Neuronal stem cell (in vitro differentiated cells): ENCODE measurements at regions not wholly inside any gene's neighbourhood (a gene's known extent, or its start where the extent isn't known, plus 50 kb on each side); places are given as distances from the start of the nearest gene placed in this dataset.

Experiments
- DNase-seq: peaks from one replicate; pipeline ENCODE4 v3.0.0-alpha.2; 2013; ENCODE audit warnings: low spot score
- H2AFZ ChIP-seq: one replicate; pipeline ENCODE4 v1.6.1; 2013; ENCODE audit warnings: mild to moderate bottlenecking, low read length, inconsistent platforms
- H2AK5ac ChIP-seq: 2 replicates; pipeline ENCODE4 v1.6.1; 2013; ENCODE audit warnings: low read depth, mild to moderate bottlenecking, inconsistent platforms, low read length, moderate library complexity, mixed read lengths
- H2BK120ac ChIP-seq: 2 replicates; pipeline ENCODE4 v1.6.1; 2013; ENCODE audit warnings: low read depth, mild to moderate bottlenecking, inconsistent platforms, low read length, moderate library complexity, mixed read lengths
- H2BK12ac ChIP-seq: one replicate; pipeline ENCODE4 v1.6.1; 2013; ENCODE audit warnings: low read length, inconsistent platforms
- H2BK15ac ChIP-seq: 2 replicates; pipeline ENCODE4 v1.6.1; 2013; ENCODE audit warnings: mild to moderate bottlenecking, low read length, inconsistent platforms, mixed read lengths
- H2BK5ac ChIP-seq: one replicate; pipeline ENCODE4 v1.6.1; 2013; ENCODE audit warnings: inconsistent platforms, mild to moderate bottlenecking, low read length, moderate library complexity
- H3K14ac ChIP-seq: one replicate; pipeline ENCODE4 v1.6.1; 2013; ENCODE audit warnings: low read length, inconsistent platforms
- H3K18ac ChIP-seq: 2 replicates; pipeline ENCODE4 v1.6.1; 2013; ENCODE audit warnings: low read length, inconsistent platforms
- H3K23ac ChIP-seq: 2 replicates; pipeline ENCODE4 v1.6.1; 2013; ENCODE audit warnings: low read depth, mild to moderate bottlenecking, mixed read lengths, low read length, inconsistent platforms; ENCODE audit not compliant: poor library complexity
- H3K27ac ChIP-seq: replicated peaks from 3 replicates; pipeline ENCODE4 v1.5.1; 2013; ENCODE audit warnings: low read length, inconsistent platforms
- H3K27me3 ChIP-seq, 3 experiments: 2 replicates each; pipeline ENCODE4 v1.6.1; 2013; ENCODE audit warnings: low read length in 3 of 3, mild to moderate bottlenecking in 2 of 3, inconsistent platforms in 1 of 3, low read depth in 1 of 3, mixed read lengths in 1 of 3, moderate library complexity in 1 of 3; ENCODE audit not compliant: control insufficient read depth in 3 of 3, insufficient read depth in 3 of 3
- H3K36me3 ChIP-seq, 2 donors: replicated peaks in 1 of 2; 2 replicates each; pipeline ENCODE4 v1.6.1; 2013; ENCODE audit warnings: low read length in 2 of 2; ENCODE audit not compliant: control insufficient read depth in 2 of 2, insufficient read depth in 2 of 2
- H3K4ac ChIP-seq: 2 replicates; pipeline ENCODE4 v1.6.1; 2013; ENCODE audit warnings: inconsistent platforms, mild to moderate bottlenecking, low read length, moderate library complexity
- H3K4me1 ChIP-seq, 2 donors: 1 replicate in 1 of 2; 2 replicates in 1 of 2; pipeline ENCODE4 v1.6.1; 2013; ENCODE audit warnings: low read length in 2 of 2, low read depth in 1 of 2; ENCODE audit not compliant: control insufficient read depth in 2 of 2, insufficient read depth in 1 of 2
- H3K4me2 ChIP-seq: one replicate; pipeline ENCODE4 v1.6.1; 2013; ENCODE audit warnings: mild to moderate bottlenecking, low read length, inconsistent platforms; ENCODE audit not compliant: insufficient read depth, poor library complexity, severe bottlenecking
- H3K4me3 ChIP-seq, 2 donors: 2 replicates each; pipeline ENCODE4 v1.5.1; 2013; ENCODE audit warnings: low read length in 2 of 2, mild to moderate bottlenecking in 2 of 2, inconsistent platforms in 1 of 2, moderate library complexity in 1 of 2
- H3K79me1 ChIP-seq: one replicate; pipeline ENCODE4 v1.6.1; 2013; ENCODE audit warnings: low read depth, mild to moderate bottlenecking, inconsistent platforms, low read length, moderate library complexity
- H3K9ac ChIP-seq: one replicate; pipeline ENCODE4 v1.6.1; 2013; ENCODE audit warnings: mild to moderate bottlenecking, low read depth, low read length, inconsistent platforms; ENCODE audit not compliant: poor library complexity
- H3K9me3 ChIP-seq, 2 donors: replicated peaks in 1 of 2; 2 replicates each; pipeline versions ENCODE3 to v1.6.1; 2013; ENCODE audit warnings: low read length in 2 of 2, mild to moderate bottlenecking in 2 of 2, inconsistent platforms in 1 of 2, low read depth in 1 of 2, mixed read lengths in 1 of 2, moderate library complexity in 1 of 2; ENCODE audit not compliant: control insufficient read depth in 2 of 2, insufficient read depth in 1 of 2
- H4K8ac ChIP-seq: one replicate; pipeline ENCODE4 v1.6.1; 2013; ENCODE audit warnings: low read depth, mild to moderate bottlenecking, inconsistent platforms, low read length, moderate library complexity
- H4K91ac ChIP-seq: one replicate; pipeline ENCODE4 v1.6.1; 2013; ENCODE audit warnings: low read length, low read depth, mild to moderate bottlenecking, inconsistent platforms; ENCODE audit not compliant: poor library complexity
- WGBS, 2 donors: extraction: QIAGEN DNeasy Blood & Tissue Kit; methylation state at CpG; one replicate each; pipeline ENCODE4 v1.1.7; 2013; ENCODE audit warnings: missing lambda C conversion rate in 2 of 2, mixed read lengths in 1 of 2; ENCODE audit not compliant: insufficient read length in 2 of 2, insufficient replicate concordance in 1 of 2; ENCODE audit errors: extremely low coverage in 2 of 2; 5-methylcytosine and 5-hydroxymethylcytosine counted together

- H3K79me1 ChIP-seq, result no peaks in the 10 kb centered on the region
- H3K14ac ChIP-seq, result no peak overlapping the region
- no peaks in the 10 kb centered on the region for H3K27me3 ChIP-seq
- no peak overlapping the region for H3K4ac ChIP-seq
- no peak overlapping the region for H4K8ac ChIP-seq
- no peak overlapping the region for H2BK12ac ChIP-seq
- no peak for DNase-seq
- no peak overlapping the region for H3K18ac ChIP-seq
- no peak overlapping the region for H3K27ac ChIP-seq
- H3K9ac ChIP-seq, result no peak overlapping the region
- no peak overlapping the region for H2AFZ ChIP-seq
- no peak overlapping the region for H2AK5ac ChIP-seq
- no peak overlapping the region for H3K23ac ChIP-seq
- H2BK120ac ChIP-seq, result no peak overlapping the region
- no peak overlapping the region for H2BK5ac ChIP-seq
- H3K9me3 ChIP-seq, result no peaks in the 10 kb centered on the region
- no peaks in the 10 kb centered on the region for H3K36me3 ChIP-seq
- no CpG with 5 or more reads among the region's 1 CpG for WGBS, 2 donors
- no peak overlapping the region for H4K91ac ChIP-seq
- H3K4me2 ChIP-seq, result no peak overlapping the region
- no peaks in the 10 kb centered on the region for H3K4me1 ChIP-seq
- H2BK15ac ChIP-seq, result no peak overlapping the region
- no peak overlapping the region for H3K4me3 ChIP-seq
Observed at GRCh38 chr13:76350399-76350798, 535.8 kb downstream of the KCTD12 start.

- no peaks in the 10 kb centered on the region for H3K27me3 ChIP-seq
- no peaks in the 10 kb centered on the region for H3K9me3 ChIP-seq
- no peak overlapping the region for H3K23ac ChIP-seq
- no peak overlapping the region for H3K18ac ChIP-seq
- no peak overlapping the region for H4K8ac ChIP-seq
- no peak overlapping the region for H3K14ac ChIP-seq
- no peak for DNase-seq
- no peak overlapping the region for H3K4me3 ChIP-seq
- no peak overlapping the region for H4K91ac ChIP-seq
- H3K4me2 ChIP-seq, result no peak overlapping the region
- H3K9ac ChIP-seq, result no peak overlapping the region
- H2BK5ac ChIP-seq, result no peak overlapping the region
- no peak overlapping the region for H2BK120ac ChIP-seq
- no peaks in the 10 kb centered on the region for H3K79me1 ChIP-seq
- no peak overlapping the region for H2AK5ac ChIP-seq
- H3K4me1 ChIP-seq, result no peaks in the 10 kb centered on the region
- H3K4ac ChIP-seq, result no peak overlapping the region
- no peak overlapping the region for H3K27ac ChIP-seq
- H2BK12ac ChIP-seq, result no peak overlapping the region
- no CpG with 5 or more reads among the region's 2 CpGs for WGBS, 2 donors
- H2BK15ac ChIP-seq, result no peak overlapping the region
- no peak overlapping the region for H2AFZ ChIP-seq
- H3K36me3 ChIP-seq, result no peaks in the 10 kb centered on the region
Observed at GRCh38 chr13:76349700-76350099, 536.5 kb downstream of the KCTD12 start.

DNA sequence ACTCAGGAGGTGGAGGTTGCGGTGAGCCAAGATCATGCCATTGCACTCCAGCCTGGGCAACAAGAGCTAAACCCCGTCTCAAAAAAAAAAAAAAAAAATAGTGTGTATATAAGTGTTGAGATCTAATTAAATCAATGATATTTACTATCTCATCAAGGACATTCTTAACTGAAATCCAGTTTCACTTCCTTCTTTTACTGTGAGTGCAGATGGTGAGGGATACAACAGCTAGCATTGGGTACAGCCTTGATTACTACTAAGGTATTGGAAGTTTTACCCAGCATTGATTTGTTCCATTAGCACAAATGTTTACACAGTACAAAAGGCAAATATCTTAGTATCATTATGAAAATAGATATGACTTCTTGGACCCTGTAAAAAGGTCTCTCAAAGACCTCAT, 546.6 kb downstream of the KCTD12 start:
- no peaks in the 10 kb centered on the region for H3K27me3 ChIP-seq
- no peak overlapping the region for H3K23ac ChIP-seq
- H3K9ac ChIP-seq, result no peak overlapping the region
- H2BK12ac ChIP-seq, result no peak overlapping the region
- H2BK15ac ChIP-seq, result no peak overlapping the region
- H4K91ac ChIP-seq, result no peak overlapping the region
- H3K18ac ChIP-seq, result no peak overlapping the region
- no peaks in the 10 kb centered on the region for H3K9me3 ChIP-seq
- H2BK5ac ChIP-seq, result no peak overlapping the region
- DNase-seq, result no peak
- no peaks in the 10 kb centered on the region for H3K79me1 ChIP-seq
- no peak overlapping the region for H2BK120ac ChIP-seq
- no peak overlapping the region for H3K4me3 ChIP-seq
- H4K8ac ChIP-seq, result no peak overlapping the region
- no peak overlapping the region for H3K4me2 ChIP-seq
- H3K27ac ChIP-seq, result no peak overlapping the region
- H3K4me1 ChIP-seq, result no peaks in the 10 kb centered on the region
- H2AK5ac ChIP-seq, result no peak overlapping the region
- no peak overlapping the region for H2AFZ ChIP-seq
- no peaks in the 10 kb centered on the region for H3K36me3 ChIP-seq
- H3K14ac ChIP-seq, result no peak overlapping the region
- H3K4ac ChIP-seq, result no peak overlapping the region
- whole genome bisulfite sequencing, 2 donors, result no CpG with 5 or more reads among the region's 2 CpGs

DNA sequence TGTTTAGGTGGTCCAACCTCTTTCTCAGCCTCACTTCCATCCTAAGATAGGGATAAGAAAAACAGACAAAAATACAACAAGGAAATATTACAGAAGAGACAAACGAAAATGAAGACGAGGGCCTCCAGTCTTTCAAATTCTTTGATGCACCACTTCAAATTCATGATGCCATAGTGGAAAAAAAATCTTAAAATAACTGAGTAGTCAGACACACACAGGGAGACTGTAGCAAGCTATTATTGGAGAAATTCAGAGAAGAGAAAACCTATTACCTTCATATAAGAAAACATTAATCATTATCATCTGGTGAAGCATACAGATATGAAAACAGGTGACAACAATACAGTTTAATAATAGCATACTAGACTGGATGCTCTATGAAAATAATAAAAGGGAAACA, 548.2 kb downstream of the KCTD12 start:
- Histone ChIP-seq H3K23ac (no peak overlapping the region), H4K8ac (no peak overlapping the region), H3K9ac (no peak overlapping the region), H3K27me3 (no peaks in the 10 kb centered on the region), H2BK5ac (no peak overlapping the region), H2BK120ac (no peak overlapping the region), H2AK5ac (no peak overlapping the region), H2AFZ (no peak overlapping the region), H3K4ac (no peak overlapping the region), H3K79me1 (no peaks in the 10 kb centered on the region), H3K14ac (no peak overlapping the region), H4K91ac (no peak overlapping the region), H3K36me3 (no peaks in the 10 kb centered on the region), H3K4me3 (no peak overlapping the region), H3K4me2 (no peak overlapping the region), H3K4me1 (no peaks in the 10 kb centered on the region), H2BK12ac (no peak overlapping the region), H2BK15ac (no peak overlapping the region), H3K27ac (no peak overlapping the region), H3K9me3 (no peaks in the 10 kb centered on the region), H3K18ac (no peak overlapping the region)
- WGBS, 2 donors, result no CpG with 5 or more reads among the region's 2 CpGs
- no peak for DNase-seq
